SK-N-SH (cell line): ENCODE measurements at regions not wholly inside any gene's neighbourhood (a gene's known extent, or its start where the extent isn't known, plus 50 kb on each side); places are given as distances from the start of the nearest gene placed in this dataset.

Experiments used
- CTCF ChIA-PET: fragments of 300-600, 350-600 bp; formaldehyde crosslinking; extraction: SDS; loops from one replicate; lab custom pipeline; 2021; lab: Yijun Ruan, JAX
- POLR2A ChIA-PET: fragments of 350-600 bp; sonication (Branson Sonifier 250); formaldehyde crosslinking; extraction: SDS; loops from one replicate; lab custom pipeline; 2020; ENCODE audit warnings: antibody characterized with exemption, inconsistent platforms; lab: Yijun Ruan, JAX
- DNase-seq: peaks from one replicate; pipeline ENCODE4 v3.0.0; 2012
- H2AFZ ChIP-seq: fragments of 200-600 bp; sonication (generic); 2 replicates; pipeline ENCODE4 v1.8.1; 2016; ENCODE audit warnings: antibody characterized with exemption, mild to moderate bottlenecking, low read depth
- H3F3A ChIP-seq: fragments of 200-600 bp; sonication (generic); replicated peaks from 2 replicates; pipeline ENCODE3; 2016; ENCODE audit warnings: antibody characterized with exemption, mild to moderate bottlenecking; ENCODE audit not compliant: insufficient read depth
- H3K27ac ChIP-seq, 2 experiments: fragments of 200-500 bp in 1 of 2; fragments of 200-600 bp in 1 of 2; sonication (Bioruptor generic) in 1 of 2; sonication (generic), shearing (Covaris generic) in 1 of 2; 2 replicates each; pipeline versions ENCODE4 v1.5.1 to v1.6.1; 2014 to 2016; ENCODE audit warnings: low read depth in 2 of 2, inconsistent platforms in 1 of 2, low read length in 1 of 2, mild to moderate bottlenecking in 1 of 2, mixed read lengths in 1 of 2
- H3K27me3 ChIP-seq: fragments of 200-600 bp; sonication (generic), shearing (Covaris generic); 2 replicates; pipeline ENCODE4 v1.6.1; 2016; ENCODE audit warnings: mixed run types; ENCODE audit not compliant: insufficient read depth
- H3K36me3 ChIP-seq, 2 experiments: fragments of 200-500 bp in 1 of 2; fragments of 200-600 bp in 1 of 2; sonication (Bioruptor generic) in 1 of 2; sonication (generic) in 1 of 2; replicated peaks in 1 of 2; 2 replicates each; pipeline versions ENCODE3 to v1.5.1; 2014 to 2016; ENCODE audit warnings: low read length in 1 of 2, mild to moderate bottlenecking in 1 of 2; ENCODE audit not compliant: insufficient read depth in 2 of 2, control insufficient read depth in 1 of 2
- H3K4me1 ChIP-seq, 2 experiments: fragments of 200-500 bp in 1 of 2; fragments of 200-600 bp in 1 of 2; sonication (Bioruptor generic) in 1 of 2; sonication (generic), shearing (Covaris generic) in 1 of 2; 2 replicates each; pipeline versions ENCODE4 v1.5.1 to v1.6.1; 2014 to 2016; ENCODE audit warnings: low read depth in 1 of 2, low read length in 1 of 2, mixed run types in 1 of 2; ENCODE audit not compliant: insufficient read depth in 2 of 2, control insufficient read depth in 1 of 2
- H3K4me2 ChIP-seq: fragments of 200-600 bp; sonication (generic), shearing (Covaris generic); 2 replicates; pipeline ENCODE4 v1.6.1; 2017; ENCODE audit warnings: mixed run types
- H3K4me3 ChIP-seq, 2 experiments: fragments of 200-500 bp in 1 of 2; fragments of 200-600 bp in 1 of 2; sonication (Bioruptor generic) in 1 of 2; sonication (generic), shearing (Covaris generic) in 1 of 2; 2 replicates each; pipeline versions ENCODE4 v1.5.1 to v1.8.1; 2014 to 2016; ENCODE audit warnings: low read depth in 2 of 2, inconsistent platforms in 1 of 2, low read length in 1 of 2, mild to moderate bottlenecking in 1 of 2, mixed read lengths in 1 of 2, moderate library complexity in 1 of 2
- H3K79me2 ChIP-seq: fragments of 200-600 bp; sonication (generic); 2 replicates; pipeline ENCODE4 v1.8.1; 2017; ENCODE audit warnings: mild to moderate bottlenecking; ENCODE audit not compliant: insufficient read depth
- H3K9ac ChIP-seq: fragments of 200-600 bp; sonication (generic); 2 replicates; pipeline ENCODE4 v1.6.1; 2017; ENCODE audit warnings: mixed run types
- H3K9me2 ChIP-seq: fragments of 200-600 bp; sonication (generic); 2 replicates; pipeline ENCODE4 v1.6.1; 2017; ENCODE audit warnings: mixed run types
- H3K9me3 ChIP-seq: fragments of 200-600 bp; sonication (generic); 2 replicates; pipeline ENCODE4 v1.6.1; 2017; ENCODE audit warnings: mixed run types, mild to moderate bottlenecking, moderate library complexity
- H4K20me1 ChIP-seq: fragments of 200-600 bp; sonication (generic); 2 replicates; pipeline ENCODE4 v1.6.1; 2017; ENCODE audit warnings: mild to moderate bottlenecking, mixed run types; ENCODE audit not compliant: insufficient read depth
- EP300 ChIP-seq, 2 experiments: IDR thresholded peaks; 2 replicates each; pipeline versions ENCODE4 v1.4.0 to v1.6.1; 2012; ENCODE audit warnings: borderline replicate concordance in 1 of 2, low read depth in 1 of 2, low read length in 1 of 2
- FOSL2 ChIP-seq: IDR thresholded peaks from 2 replicates; pipeline ENCODE4 v1.4.0; 2012; ENCODE audit warnings: low read depth, mild to moderate bottlenecking, moderate library complexity, borderline replicate concordance
- GABPA ChIP-seq: IDR thresholded peaks from 2 replicates; pipeline ENCODE4 v1.4.0; 2012; ENCODE audit warnings: low read depth, mild to moderate bottlenecking
- IRF3 ChIP-seq: fragments of 150-350 bp; IDR thresholded peaks from 2 replicates; pipeline ENCODE4 v1.6.1; 2016; ENCODE audit warnings: mild to moderate bottlenecking, low read depth, low read length
- JUND ChIP-seq: IDR thresholded peaks from 2 replicates; pipeline ENCODE4 v1.4.0; 2012
- NFIC ChIP-seq: IDR thresholded peaks from 2 replicates; pipeline ENCODE4 v1.4.0; 2012; ENCODE audit warnings: borderline replicate concordance
- PBX3 ChIP-seq: IDR thresholded peaks from 2 replicates; pipeline ENCODE4; 2012
- RCOR1 ChIP-seq: fragments of 150-350 bp; IDR thresholded peaks from 2 replicates; pipeline ENCODE4 v1.6.1; 2017; ENCODE audit warnings: antibody characterized with exemption, low read length
- RFX5 ChIP-seq: IDR thresholded peaks from 2 replicates; pipeline ENCODE4 v1.6.1; 2012; ENCODE audit warnings: mild to moderate bottlenecking, improper control_type of control experiment, low read length
- RXRA ChIP-seq: IDR thresholded peaks from 2 replicates; pipeline ENCODE4 v1.4.0; 2012; ENCODE audit warnings: low read depth, mild to moderate bottlenecking, borderline replicate concordance
- SIN3A ChIP-seq: IDR thresholded peaks from 2 replicates; pipeline ENCODE4 v1.6.1; 2012; ENCODE audit warnings: low read depth, mild to moderate bottlenecking, low read length, moderate library complexity, borderline replicate concordance
- SMC3 ChIP-seq: IDR thresholded peaks from 2 replicates; pipeline ENCODE4 v1.6.1; 2012; ENCODE audit warnings: low read depth, low read length, improper control_type of control experiment
- TCF12 ChIP-seq: IDR thresholded peaks from 2 replicates; pipeline ENCODE4 v1.4.0; 2012
- YY1 ChIP-seq: IDR thresholded peaks from 2 replicates; pipeline ENCODE4 v1.4.0; 2012; ENCODE audit warnings: low read depth, mild to moderate bottlenecking
- WGBS: methylation state at CpG from one replicate; pipeline ENCODE4 v1.1.6; 2017; ENCODE audit warnings: low lambda C conversion rate; 5-methylcytosine and 5-hydroxymethylcytosine counted together
- TF ChIP-seq, protein P1 (sequence below): IDR thresholded peaks from 2 replicates; pipeline ENCODE4 v1.4.0; 2012; ENCODE audit warnings: low read depth, borderline replicate concordance
- TF ChIP-seq, protein P2 (sequence below): fragments of 150-350 bp; IDR thresholded peaks from 2 replicates; pipeline ENCODE4 v1.6.1; 2017; ENCODE audit warnings: antibody characterized with exemption, low read length, low read depth, borderline replicate concordance

DNA sequence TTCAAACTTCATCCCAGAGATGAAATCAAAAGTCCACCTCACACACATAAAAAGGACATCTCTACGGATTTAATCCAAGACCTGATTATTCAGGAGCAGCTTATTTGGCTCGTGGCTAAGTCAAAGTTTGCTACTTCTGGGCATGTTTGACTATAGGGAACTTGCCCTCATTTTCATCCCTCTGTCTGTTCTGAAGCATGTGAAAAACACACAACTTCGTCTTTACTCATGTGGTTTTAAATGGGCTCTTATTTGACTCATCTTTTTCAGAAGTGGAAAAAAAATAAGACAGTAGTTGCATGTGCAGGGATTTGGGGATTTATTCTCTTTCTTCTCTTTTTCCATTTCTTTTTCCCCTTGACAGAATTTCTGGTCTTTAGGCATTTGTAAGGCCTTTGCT lies 295.9 kb downstream of the TFEC start:
- Histone ChIP-seq H3K27me3 (no peaks in the 10 kb centered on the region), H3K4me1 (no peaks in the 10 kb centered on the region), H3K9me3 (no peaks in the 10 kb centered on the region), H3K4me3 (no peak overlapping the region), H3K9ac (no peak overlapping the region), H3K4me2 (no peak overlapping the region), H3K27ac (no peak overlapping the region), H3K79me2 (no peaks in the 10 kb centered on the region), H2AFZ (no peak overlapping the region), H3K36me3 (no peaks in the 10 kb centered on the region), H3F3A (no peaks in the 10 kb centered on the region), H3K9me2 (0 out of 2 replicates have a peak, but pooled peaks cover 2% of the 10 kb centered on the region), H4K20me1 (no peaks in the 10 kb centered on the region)
- no peak for DNase-seq
- TF ChIP-seq, protein P1, sequence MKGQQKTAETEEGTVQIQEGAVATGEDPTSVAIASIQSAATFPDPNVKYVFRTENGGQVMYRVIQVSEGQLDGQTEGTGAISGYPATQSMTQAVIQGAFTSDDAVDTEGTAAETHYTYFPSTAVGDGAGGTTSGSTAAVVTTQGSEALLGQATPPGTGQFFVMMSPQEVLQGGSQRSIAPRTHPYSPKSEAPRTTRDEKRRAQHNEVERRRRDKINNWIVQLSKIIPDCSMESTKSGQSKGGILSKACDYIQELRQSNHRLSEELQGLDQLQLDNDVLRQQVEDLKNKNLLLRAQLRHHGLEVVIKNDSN = no peak
- TF ChIP-seq SMC3 = no peak
- no peak for TF ChIP-seq TCF12
- no peak for TF ChIP-seq FOSL2
- ChIA-PET CTCF (no interaction called here), POLR2A (no interaction called here)
- WGBS = 0% methylated on average over 3 of the region's 3 CpGs

- Histone ChIP-seq H3K4me3 (no peak overlapping the region), H3K4me2 (no peak overlapping the region), H3F3A (no peaks in the 10 kb centered on the region), H3K27me3 (no peaks in the 10 kb centered on the region), H2AFZ (no peak overlapping the region), H3K9me3 (no peaks in the 10 kb centered on the region), H4K20me1 (no peaks in the 10 kb centered on the region), H3K9me2 (0 out of 2 replicates have a peak, but pooled peaks cover 2% of the 10 kb centered on the region), H3K36me3 (no peaks in the 10 kb centered on the region), H3K4me1 (no peaks in the 10 kb centered on the region), H3K27ac (no peak overlapping the region), H3K9ac (no peak overlapping the region), H3K79me2 (no peaks in the 10 kb centered on the region)
- no peak for TF ChIP-seq SIN3A
- no peak for TF ChIP-seq IRF3
- no peak for TF ChIP-seq YY1
- no peak for TF ChIP-seq PBX3
- TF ChIP-seq RCOR1 = no peak
- TF ChIP-seq JUND = no peak
- TF ChIP-seq, protein P1 = no peak
- TF ChIP-seq RFX5 = no peak
- no peak for TF ChIP-seq EP300 (IDR thresholded peaks at IDR 0.05; ENCODE audit: borderline replicate concordance in 1 of 2, low read depth in 1 of 2, low read length in 1 of 2)
- TF ChIP-seq GABPA = no peak
- TF ChIP-seq NFIC = no peak
- TF ChIP-seq, protein P2, sequence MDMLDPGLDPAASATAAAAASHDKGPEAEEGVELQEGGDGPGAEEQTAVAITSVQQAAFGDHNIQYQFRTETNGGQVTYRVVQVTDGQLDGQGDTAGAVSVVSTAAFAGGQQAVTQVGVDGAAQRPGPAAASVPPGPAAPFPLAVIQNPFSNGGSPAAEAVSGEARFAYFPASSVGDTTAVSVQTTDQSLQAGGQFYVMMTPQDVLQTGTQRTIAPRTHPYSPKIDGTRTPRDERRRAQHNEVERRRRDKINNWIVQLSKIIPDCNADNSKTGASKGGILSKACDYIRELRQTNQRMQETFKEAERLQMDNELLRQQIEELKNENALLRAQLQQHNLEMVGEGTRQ = no peak
- no peak for TF ChIP-seq RXRA
- TF ChIP-seq TCF12 = no peak
- WGBS = 0% methylated on average over 4 of the region's 4 CpGs
- no peak for DNase-seq
- POLR2A ChIA-PET = no interaction called here
- CTCF ChIA-PET = no interaction called here
Observed at GRCh38 chr7:115731796-115732471, 298.6 kb downstream of the TFEC start.
